ENCODE measurements at regions not wholly inside any gene's neighbourhood (a gene's known extent, or its start where the extent isn't known, plus 50 kb on each side); places are given as distances from the start of the nearest gene placed in this dataset.

- Histone ChIP-seq H3K4me2 (ENCODE audit: extremely low read depth, insufficient read depth, low read length) (no peak overlapping the region), H3K27ac (ENCODE audit: insufficient read depth, low read length) (no peak overlapping the region), H2AFZ (ENCODE audit: low read length) (no peak overlapping the region), H3K9me3 (ENCODE audit: control insufficient read depth, insufficient read depth, low read depth, low read length) (no peaks in the 10 kb centered on the region), H3K4me1 (ENCODE audit: control insufficient read depth, extremely low read depth, insufficient read depth, low read length) (no peaks in the 10 kb centered on the region), H3K36me3 (ENCODE audit: control insufficient read depth, insufficient read depth, low read length) (no peaks in the 10 kb centered on the region), H3K9ac (ENCODE audit: insufficient read depth, low read length) (no peak overlapping the region), H3K79me2 (ENCODE audit: control insufficient read depth, insufficient read depth, low read length) (no peaks in the 10 kb centered on the region), H3K27me3 (ENCODE audit: control insufficient read depth, insufficient read depth, low read length) (no peaks in the 10 kb centered on the region), H3K4me3 (replicated peaks in 1 of 4; ENCODE audit: control extremely low read depth in 1 of 4, insufficient read depth in 1 of 4, low read depth in 3 of 4, low read length in 4 of 4) (no peak overlapping the region), H4K20me1 (ENCODE audit: control insufficient read depth, extremely low read depth, insufficient read depth, low read length) (no peaks in the 10 kb centered on the region)
- TF ChIP-seq EZH2 (IDR thresholded peaks at IDR 0.05; ENCODE audit: low read length, missing control alignments) (no peak), CTCF (conservative IDR thresholded peaks at IDR 0.05 in 1 of 2, IDR thresholded peaks at IDR 0.05 in 1 of 2; ENCODE audit: low read depth in 1 of 2, low read length in 2 of 2) (no peak)
- DNase-seq (ENCODE audit: low read depth in 2 of 2), result peak in 1 of 2 donors; percentile 56
Observed at GRCh38 chr2:18479947-18480369, 80.5 kb downstream of the RDH14 start.

GRCh38 chr2:18477293-18477692 is 83.2 kb downstream of the RDH14 start:
- H3K4me1 ChIP-seq (ENCODE audit: control insufficient read depth, extremely low read depth, insufficient read depth, low read length), result peaks cover 12% of the 10 kb centered on the region
- no peak for TF ChIP-seq EZH2 (IDR thresholded peaks at IDR 0.05; ENCODE audit: low read length, missing control alignments)
- H3K27ac ChIP-seq (ENCODE audit: insufficient read depth, low read length), result no peak overlapping the region
- H3K79me2 ChIP-seq (ENCODE audit: control insufficient read depth, insufficient read depth, low read length), result no peaks in the 10 kb centered on the region
- H3K4me2 ChIP-seq (ENCODE audit: extremely low read depth, insufficient read depth, low read length), result no peak overlapping the region
- H3K4me3 ChIP-seq (replicated peaks in 1 of 4; ENCODE audit: control extremely low read depth in 1 of 4, insufficient read depth in 1 of 4, low read depth in 3 of 4, low read length in 4 of 4), result no peak overlapping the region
- H3K9ac ChIP-seq (ENCODE audit: insufficient read depth, low read length), result no peak overlapping the region
- no peaks in the 10 kb centered on the region for H4K20me1 ChIP-seq (ENCODE audit: control insufficient read depth, extremely low read depth, insufficient read depth, low read length)
- H3K9me3 ChIP-seq (ENCODE audit: control insufficient read depth, insufficient read depth, low read depth, low read length), result no peaks in the 10 kb centered on the region
- no peaks in the 10 kb centered on the region for H3K27me3 ChIP-seq (ENCODE audit: control insufficient read depth, insufficient read depth, low read length)
- DNase-seq (ENCODE audit: low read depth in 2 of 2), result no peak
- no peak overlapping the region for H2AFZ ChIP-seq (ENCODE audit: low read length)
- no peaks in the 10 kb centered on the region for H3K36me3 ChIP-seq (ENCODE audit: control insufficient read depth, insufficient read depth, low read length)

- no peak overlapping the region for H3K9ac ChIP-seq (ENCODE audit: insufficient read depth, low read length)
- H3K4me1 ChIP-seq (ENCODE audit: control insufficient read depth, extremely low read depth, insufficient read depth, low read length), result peaks cover 12% of the 10 kb centered on the region
- TF ChIP-seq EZH2 (IDR thresholded peaks at IDR 0.05; ENCODE audit: low read length, missing control alignments) (no peak), CTCF (conservative IDR thresholded peaks at IDR 0.05 in 1 of 2, IDR thresholded peaks at IDR 0.05 in 1 of 2; ENCODE audit: low read depth in 1 of 2, low read length in 2 of 2) (no peak)
- H4K20me1 ChIP-seq (ENCODE audit: control insufficient read depth, extremely low read depth, insufficient read depth, low read length), result no peaks in the 10 kb centered on the region
- no peaks in the 10 kb centered on the region for H3K79me2 ChIP-seq (ENCODE audit: control insufficient read depth, insufficient read depth, low read length)
- no peak overlapping the region for H2AFZ ChIP-seq (ENCODE audit: low read length)
- H3K27ac ChIP-seq (ENCODE audit: insufficient read depth, low read length), result no peak overlapping the region
- no peaks in the 10 kb centered on the region for H3K27me3 ChIP-seq (ENCODE audit: control insufficient read depth, insufficient read depth, low read length)
- no peak for DNase-seq (ENCODE audit: low read depth in 2 of 2)
- H3K36me3 ChIP-seq (ENCODE audit: control insufficient read depth, insufficient read depth, low read length), result no peaks in the 10 kb centered on the region
- H3K4me2 ChIP-seq (ENCODE audit: extremely low read depth, insufficient read depth, low read length), result no peak overlapping the region
- no peaks in the 10 kb centered on the region for H3K9me3 ChIP-seq (ENCODE audit: control insufficient read depth, insufficient read depth, low read depth, low read length)
- no peak overlapping the region for H3K4me3 ChIP-seq (replicated peaks in 1 of 4; ENCODE audit: control extremely low read depth in 1 of 4, insufficient read depth in 1 of 4, low read depth in 3 of 4, low read length in 4 of 4)
Observed at GRCh38 chr2:18476484-18476883, 84.0 kb downstream of the RDH14 start.

Measured in fibroblast of lung (primary cell).